Stromal cell of bone marrow (primary cell): ENCODE measurements at regions not wholly inside any gene's neighbourhood (a gene's known extent, or its start where the extent isn't known, plus 50 kb on each side); places are given as distances from the start of the nearest gene placed in this dataset.
A peak's percentile ranks its signal among the peaks of the same experiment; 100 is the strongest.
"Not testable (repeated sequence)": the region's sequence is repeated elsewhere in the genome, so short reads cannot be mapped to it uniquely, and the experiment has no call there.

Experiments used
- DNase-seq: peaks from one replicate; pipeline ENCODE4 v3.0.0-alpha.2; 2012; ENCODE audit warnings: low read depth

DNA sequence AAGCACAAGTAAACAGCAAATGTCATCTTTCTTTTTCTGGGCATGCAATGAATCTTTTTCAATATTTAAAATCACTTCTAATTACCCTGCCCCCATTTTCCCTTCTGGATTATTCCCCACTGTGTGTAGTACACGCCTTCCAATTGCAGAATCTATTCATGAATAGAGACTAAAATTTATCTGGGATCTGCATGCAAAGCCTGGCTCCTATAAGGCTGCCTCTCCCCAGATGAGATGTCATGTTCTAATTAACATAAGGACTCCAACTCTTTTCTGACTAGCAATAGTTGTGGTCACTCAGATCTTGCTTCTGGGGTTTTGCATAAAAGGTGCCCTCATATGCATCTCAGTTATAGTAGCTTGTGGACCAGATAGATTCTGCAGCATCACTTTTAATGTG, 473.5 kb downstream of the BTG1 start:
- DNase-seq = no peak

DNA sequence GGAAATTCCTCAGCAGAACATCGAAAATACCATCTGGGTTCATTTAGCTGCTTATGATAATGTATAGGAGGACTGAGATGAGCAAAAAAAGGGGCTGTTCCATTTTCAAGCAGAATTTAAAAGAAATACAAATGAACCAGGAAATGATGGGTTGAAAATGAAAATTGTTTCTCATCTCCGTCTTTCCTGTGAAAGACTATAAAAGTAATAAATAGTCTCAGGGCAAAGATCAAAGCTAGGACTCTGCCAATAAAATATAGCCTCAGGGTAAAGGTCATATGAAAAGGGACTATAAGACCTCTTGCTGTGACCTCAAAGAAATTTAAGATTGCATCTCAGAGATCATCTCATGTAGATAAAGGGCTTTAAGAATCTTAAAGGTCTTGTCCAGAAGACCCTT, 478.0 kb downstream of the BTG1 start:
- DNase-seq = no peak

DNA sequence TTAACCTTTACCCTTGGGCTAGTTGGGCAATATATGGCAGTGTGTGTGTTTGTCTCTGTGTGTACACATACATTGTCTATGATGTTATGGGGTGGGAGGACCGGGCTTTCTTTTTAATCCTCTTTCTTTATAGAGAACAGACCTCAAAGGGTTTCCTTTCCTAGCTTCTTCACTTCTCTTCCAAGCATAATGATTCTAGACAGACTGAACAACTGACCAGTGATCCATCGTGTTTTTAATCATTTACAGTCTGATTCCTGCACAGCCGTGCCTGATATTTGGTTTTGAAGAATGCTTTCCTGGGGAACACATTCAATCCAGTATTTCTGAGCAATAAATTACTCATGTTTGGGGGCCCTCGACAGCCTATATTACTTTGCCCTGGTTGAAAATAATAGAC, 481.1 kb upstream of the DCN start:
- DNase-seq = no peak

DNA sequence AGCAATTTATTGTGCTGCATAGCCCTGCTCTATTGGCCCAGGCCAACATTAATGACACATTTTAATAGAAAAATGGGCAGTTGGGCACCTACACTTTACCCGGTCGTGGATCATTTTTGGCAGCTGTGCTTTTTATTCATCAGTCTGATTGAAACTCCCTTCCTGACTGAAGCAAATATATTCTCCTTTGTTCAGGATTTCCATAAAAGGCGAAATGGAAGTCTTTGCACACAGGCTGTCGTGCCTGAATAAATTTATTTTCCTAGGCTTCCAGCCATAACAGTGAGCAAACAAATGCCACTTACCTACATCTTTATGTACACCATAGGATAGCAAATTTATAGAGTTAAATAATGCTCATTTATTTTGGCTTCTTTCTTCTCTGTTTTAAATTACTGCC, 480.7 kb upstream of the DCN start:
- no peak for DNase-seq

DNA sequence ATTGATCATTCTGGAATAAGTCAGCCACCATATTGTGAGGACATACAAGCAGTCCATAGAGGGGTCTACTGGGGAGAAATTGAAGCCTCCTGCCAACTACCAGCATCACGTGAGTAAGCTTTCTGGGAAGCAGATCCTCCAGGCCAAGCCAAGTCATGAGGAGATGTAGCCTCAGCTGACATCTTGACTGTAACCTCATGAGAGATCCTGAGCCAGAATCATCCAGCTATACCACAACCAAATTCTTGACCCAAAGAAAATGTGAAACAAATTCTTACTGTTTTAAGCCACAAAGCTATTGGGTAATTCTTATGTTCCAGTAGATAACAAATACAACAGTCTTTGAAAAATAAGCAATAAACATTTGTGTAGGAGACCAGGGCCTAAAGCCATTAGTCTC, 479.4 kb upstream of the DCN start:
- peak; percentile 54 for DNase-seq

DNA sequence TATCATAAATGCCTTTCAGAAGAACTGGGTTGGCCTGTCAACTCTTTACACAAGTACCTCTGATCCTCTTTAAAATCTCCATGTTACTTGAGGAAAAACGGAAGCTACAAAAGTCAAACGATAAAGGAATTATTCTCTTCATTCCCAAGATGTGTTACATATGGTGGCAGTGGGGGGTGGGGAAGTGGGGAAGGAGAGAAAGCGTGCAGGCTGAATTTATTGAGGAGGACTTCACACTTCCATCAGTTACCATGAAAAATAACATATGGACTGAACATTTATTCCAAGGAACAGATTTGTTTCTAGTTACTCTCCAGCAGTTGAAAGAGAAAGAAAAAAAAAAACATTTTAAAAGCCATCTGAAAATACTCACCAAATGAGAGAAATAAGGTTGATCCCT, 474.4 kb upstream of the DCN start:
- no peak for DNase-seq

DNA sequence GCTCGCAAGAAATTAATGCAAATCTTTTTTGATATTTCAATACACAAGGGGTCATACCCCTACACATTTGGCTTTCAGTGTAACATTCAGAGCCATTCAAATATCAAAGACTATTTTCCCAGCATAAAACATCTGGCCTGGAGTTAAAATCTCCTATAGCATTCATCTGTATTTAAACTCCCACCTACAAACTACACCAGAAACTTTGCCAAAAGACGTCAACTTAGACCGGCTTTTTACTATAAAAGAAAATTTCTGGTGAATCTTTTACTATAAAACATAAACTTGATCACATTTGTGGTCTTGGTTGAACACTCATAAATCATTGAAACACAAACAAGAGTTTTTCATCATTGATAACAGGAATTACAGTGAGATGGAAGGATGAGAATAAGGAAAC, 473.3 kb upstream of the DCN start:
- no peak for DNase-seq

DNA sequence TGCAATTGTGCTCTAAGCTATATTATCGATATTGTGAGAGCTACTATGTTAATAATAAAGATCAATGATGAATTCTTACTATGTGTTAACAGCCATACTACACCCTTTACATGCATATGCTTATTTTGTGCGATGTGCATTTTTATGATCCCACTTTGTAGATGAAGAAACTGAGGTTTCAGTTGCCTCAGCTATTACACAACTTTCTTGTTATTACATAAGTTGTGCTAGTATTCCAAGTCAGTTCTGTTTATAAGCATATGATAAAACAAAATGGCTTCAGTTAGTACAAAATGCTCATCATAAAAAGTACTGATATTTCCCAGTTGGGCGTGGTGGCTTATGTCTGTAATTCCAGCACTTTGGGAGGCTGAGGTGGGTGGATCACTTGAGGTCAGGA, 471.5 kb upstream of the DCN start:
- DNase-seq = no peak

DNA sequence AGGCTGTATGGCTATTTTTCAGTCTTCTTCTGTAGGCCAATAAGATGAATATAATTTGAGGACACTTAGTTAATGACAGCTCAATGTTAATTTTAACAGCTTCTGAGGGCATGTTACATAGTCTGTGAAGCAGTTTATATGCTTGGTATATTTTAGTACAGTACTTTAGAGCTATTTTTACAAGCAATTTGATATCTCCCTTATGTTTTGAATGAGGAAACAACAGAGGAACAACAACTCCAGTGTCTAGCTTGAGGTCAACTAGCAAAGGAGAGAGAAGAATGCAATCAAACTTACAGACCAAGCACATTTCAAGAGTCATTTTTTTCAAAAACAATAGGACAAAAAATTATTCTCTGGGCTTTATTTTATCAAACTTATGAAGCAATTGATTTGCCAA, 469.1 kb upstream of the DCN start:
- no peak for DNase-seq

DNA sequence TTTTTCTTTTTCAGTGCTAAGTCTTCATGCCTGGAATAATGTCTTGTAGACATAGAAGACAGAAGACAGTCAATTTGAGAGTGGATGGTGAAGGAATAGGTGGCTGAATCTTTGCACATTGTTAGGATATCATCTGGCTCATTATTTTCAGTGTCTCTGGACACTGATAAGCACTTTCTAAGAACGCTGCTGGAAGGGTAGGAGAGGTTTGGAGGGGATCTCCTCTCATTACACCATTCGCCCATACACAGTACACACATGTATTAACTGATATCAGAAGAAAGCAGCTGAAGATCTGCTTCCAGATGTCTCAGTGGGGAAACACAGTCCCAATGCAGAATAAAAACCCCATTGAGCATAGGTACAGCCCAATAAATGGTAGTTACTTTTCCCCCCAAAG, 461.1 kb upstream of the DCN start:
- DNase-seq = no peak

DNA sequence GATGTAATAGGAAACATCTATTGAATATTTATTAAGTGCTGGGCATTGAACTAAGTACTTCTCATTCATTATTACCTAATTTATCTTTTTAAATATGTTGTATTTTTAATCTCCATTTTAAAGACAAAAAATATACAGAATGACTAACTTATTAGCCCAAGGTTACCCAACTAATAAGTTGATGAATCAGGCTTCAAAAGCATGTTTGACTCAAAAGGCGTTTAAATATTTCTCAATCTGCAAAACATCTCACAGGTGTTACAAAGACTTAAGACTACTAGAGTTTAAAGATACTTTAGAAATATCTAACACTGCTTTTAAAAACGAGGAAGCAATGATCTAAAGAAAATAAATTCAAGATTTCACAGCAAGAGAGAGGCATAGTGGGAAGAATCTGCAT, 457.4 kb upstream of the DCN start:
- DNase-seq = no peak

DNA sequence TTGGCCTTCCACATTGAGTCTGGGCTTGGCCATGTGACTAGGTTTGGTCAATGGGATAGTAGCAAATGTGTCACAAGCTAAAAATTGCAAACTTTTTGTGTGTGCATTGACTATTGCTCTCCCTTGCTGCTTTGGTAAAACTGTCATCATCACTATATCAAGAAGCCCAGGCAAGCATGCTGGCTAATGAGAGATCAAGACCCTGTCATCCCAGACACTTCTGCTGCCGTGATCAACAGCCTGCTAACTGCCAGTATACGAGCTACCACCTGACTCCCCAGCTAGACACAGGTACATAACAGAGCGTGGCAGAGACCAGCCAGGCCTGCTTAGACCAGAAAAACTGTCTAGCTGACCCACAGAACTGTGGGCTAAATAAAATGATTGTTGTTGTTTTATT, 456.7 kb upstream of the DCN start:
- no peak for DNase-seq

DNA sequence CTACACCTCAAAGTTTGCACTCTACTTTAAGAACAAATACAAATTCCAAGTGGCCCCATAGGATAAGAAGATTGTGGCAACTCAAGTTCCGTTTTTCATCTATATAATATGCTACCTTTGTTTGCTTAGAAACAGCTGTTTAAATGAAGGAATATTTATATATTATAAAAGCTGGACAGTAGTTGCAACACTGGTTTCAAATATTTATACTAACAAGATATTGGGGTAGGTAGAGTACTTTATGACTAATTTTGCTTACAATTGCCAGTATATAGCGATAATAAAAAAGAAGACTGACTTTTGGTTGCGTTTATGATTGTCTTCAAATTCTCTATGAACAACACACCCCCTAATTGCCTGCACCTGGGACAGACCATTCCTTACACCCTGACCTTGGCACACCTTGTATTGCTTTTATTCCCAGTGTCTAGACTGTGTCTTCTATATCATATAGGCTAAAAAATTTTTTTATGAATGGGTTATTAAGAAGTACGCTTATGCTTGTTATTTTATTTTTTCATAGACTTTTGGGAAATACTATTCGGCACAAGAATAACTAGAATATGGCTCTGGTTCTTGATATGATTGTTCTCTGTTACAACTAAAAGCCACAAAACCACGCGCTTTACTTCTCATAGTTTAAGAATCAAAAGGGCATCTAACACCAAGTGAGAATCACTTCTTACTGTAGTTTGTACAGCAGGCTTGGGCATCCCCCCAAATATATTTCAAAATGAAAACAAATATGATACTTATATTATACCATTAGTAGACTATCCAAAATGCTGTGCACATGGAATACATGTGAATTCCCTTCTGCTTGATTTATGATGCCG, 455.4 kb upstream of the DCN start:
- DNase-seq = no peak

DNA sequence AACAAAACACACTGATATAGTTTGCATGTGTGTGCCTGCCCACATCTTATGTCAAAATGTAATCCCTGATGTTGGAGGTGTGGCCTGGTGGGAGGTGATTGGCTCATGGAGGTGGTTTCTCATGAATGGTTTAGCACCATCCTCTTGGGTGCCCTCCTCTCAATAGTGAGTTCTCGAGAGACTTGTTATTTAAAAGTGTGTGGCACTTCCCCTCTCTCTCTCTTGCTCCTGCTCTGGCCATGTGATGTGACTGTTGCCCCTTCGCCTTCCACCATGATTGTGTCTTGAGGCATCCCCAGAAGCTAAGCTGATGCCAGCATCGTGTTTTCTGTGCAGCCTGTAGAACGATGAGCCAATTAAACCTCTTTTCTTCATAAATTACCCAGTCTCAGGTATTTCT, 454.1 kb upstream of the DCN start:
- no peak for DNase-seq

DNA sequence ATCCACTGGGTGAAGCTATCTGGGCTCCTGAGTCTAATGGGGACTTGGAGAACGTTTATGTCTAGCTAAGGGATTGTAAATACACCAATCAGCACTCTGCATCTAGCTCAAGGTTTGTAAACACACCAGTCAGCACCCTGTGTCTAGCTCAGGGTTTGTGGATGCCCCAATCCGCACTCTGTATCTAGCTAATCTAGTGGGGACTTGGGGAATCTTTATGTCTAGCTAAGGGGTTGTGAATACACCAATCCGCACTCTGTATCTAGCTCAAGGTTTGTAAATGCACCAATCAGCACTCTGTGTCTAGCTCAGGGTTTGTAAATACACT, 451.7 kb upstream of the DCN start:
- not testable (repeated sequence) for DNase-seq

DNA sequence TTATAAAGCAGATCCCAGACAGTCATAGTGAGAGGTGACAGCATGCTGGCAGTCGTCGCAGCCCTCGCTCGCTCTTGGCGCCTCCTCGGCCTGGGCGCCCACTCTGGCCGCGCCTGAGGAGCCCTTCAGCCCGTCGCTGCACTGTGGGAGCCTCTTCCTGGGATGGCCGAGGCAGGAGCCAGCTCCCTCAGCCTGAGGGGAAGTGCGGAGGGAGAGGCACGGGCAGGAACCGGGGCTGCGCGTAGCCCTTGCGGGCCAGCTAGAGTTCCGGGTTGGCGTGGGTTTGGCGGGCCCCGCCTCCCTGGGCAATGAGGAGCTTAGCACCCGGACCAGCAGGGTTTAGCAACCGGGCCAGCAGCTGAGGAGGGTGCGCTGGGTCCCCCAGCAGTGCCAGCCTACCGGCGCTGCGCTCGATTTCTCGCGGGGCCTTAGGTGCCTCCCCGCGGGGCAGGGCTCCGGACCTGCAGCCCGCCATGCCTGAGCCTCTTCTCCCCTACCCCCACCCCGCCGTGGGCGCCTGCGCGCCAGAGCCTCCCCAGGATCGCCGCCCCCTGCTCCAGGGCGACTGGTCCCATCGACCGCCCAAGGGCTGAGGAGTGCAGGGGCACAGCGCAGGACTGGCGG, 451.2 kb upstream of the DCN start:
- no peak for DNase-seq

DNA sequence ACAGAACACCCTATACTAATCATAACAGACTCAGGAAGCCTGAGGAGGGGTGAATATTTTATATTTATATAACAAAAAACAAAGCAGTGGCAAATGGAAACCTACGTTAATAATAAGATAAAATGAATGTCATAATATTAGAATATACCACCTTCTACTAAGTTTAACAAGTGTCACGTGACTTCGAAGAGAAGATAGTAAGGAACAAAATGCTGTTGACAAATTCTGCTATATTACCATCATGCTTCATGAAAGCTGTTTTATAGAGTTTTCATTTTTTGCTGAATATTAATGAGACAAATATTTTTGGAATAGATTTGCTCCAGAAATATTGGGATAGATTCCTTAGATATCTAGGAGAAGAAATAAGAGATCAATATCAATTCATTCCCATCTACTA, 450.6 kb upstream of the DCN start:
- DNase-seq = no peak

DNA sequence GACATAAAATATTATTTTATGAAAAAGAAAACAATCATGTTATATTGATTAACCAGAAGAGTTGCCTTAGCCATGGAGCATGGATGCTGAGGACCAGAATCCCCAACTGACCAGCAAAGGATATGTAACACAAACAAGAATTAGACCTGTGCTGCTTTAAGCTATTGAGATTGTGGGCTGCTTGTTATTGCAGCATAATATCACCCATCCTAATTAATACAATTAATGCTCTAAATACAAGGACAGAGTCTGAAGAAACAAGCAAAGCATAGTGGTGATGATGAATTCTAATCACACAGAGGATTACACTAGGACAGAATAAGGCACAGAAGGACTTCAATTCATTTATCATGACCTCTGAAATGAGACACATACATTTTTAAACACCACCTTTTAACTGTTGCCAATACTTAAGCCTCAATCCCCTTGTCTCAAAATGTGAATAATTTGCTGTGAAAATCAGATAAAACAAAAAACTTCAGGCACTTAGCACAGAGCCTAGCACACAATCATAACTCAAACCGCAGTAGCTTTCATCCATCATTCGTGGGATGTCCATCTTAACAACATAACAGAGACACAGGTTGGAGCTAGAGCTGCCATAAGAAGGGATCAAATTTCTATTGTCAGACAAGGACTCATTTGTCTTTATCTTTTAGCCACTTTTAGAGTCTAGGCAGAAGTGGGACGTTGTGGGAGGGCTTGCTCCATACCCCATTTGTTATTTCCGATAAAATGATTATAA, 449.6 kb upstream of the DCN start:
- no peak for DNase-seq

DNA sequence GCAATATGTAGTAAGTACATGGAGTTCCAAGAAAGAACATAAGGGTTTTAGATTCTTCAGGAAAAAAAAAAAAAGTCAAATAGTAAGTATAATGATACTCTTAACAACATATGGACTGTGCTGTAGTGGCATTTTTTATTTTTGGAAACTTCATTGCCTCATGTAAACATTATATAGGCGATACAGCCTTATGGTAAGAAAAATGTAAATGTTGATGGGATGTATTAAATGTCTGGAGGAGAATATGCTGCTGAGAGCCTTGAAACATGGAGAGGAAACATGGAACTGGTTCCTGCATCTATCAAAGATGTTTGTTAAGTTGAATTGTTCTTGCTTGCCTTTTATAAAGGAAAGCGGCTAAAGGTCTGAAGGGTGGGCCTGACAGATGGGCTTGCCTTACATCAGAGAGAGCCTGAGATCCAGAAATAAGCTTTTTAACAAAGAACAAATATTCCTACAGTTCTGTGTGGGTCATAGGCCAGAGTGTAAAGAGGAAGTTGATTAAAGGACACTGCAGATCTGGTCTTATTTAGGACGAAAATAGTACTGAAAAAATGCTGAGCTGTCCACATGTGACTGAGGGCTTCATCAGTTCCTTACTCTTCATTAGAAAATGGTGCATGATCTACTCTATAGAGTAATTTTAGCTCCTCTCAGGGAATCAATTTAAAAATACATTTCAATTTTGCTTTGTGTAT, 448.1 kb upstream of the DCN start:
- no peak for DNase-seq

DNA sequence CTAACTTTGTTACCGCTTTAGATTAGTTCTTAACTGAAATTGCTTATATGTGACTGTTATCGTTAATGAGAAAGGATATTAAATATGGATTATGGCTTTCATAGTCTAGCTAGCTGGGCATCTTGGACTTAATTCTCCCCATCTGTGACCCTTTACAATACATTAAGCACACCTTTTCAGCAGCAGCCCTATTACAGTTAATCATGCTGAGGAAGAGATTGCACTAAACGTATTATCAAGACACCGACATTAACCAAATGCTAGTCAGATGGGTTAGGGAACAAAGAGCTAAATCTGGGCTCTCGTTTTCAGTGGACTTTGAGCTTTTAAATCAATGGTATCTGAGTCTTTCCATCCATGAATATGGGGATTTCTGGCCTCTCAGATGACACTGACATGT, 447.5 kb upstream of the DCN start:
- no peak for DNase-seq

DNA sequence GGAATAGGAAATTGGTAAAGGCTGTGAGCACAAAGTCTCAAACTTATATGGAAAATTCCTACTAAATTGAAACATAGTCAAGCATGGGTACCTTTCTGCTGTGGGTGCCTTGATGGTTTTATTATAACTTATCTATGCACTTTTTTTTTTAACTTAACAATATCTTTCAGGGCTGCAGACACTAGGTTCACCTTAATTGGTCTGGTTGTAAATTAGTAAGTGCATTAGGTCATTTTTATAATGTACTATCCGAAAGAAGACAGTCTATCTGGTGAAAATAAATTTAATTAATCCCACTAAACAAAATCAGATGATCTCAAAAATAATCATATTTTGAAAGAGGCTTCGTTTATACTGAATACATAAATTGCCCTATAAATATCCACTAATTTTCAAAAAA, 446.8 kb upstream of the DCN start:
- no peak for DNase-seq

DNA sequence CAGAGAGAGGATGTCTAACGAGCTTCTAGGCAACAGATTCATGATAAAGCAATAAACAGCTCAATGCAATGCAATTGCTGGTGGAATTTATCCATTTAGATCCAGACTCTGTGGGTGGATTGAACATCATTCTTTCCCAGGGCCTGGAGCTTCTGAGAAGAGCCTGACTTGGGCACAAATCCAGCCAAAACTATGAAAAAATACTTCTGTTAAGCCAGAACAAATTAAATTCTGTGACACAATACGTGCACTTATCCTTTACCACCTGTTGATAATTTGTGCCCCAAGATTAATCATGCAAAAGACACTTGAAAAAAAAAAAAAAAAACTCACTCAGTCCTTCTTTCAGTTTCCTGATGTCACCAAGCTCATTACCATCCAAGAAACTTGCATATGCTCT, 446.0 kb upstream of the DCN start:
- no peak for DNase-seq

DNA sequence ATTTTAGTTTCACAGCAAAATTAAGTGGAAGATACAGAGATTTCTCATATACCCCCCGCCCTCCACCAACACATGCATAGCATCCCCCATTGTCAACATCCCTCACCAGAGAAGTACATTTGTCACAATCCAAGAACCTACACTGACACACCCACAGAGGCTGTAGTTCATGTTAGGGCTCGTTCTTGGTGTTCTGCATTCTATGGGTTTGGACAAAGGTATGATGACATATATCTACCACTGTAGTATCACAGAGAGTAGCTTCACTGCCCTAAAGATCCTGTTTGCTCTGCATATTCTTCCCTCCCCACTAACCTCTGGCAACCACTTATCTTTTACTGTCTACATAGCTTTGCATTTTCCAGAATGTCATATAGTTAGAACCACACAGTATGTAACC, 444.6 kb upstream of the DCN start:
- DNase-seq = no peak
